ENCODE measurements at regions not wholly inside any gene's neighbourhood (a gene's known extent, or its start where the extent isn't known, plus 50 kb on each side); places are given as distances from the start of the nearest gene placed in this dataset.
"Not testable (repeated sequence)": the region's sequence is repeated elsewhere in the genome, so short reads cannot be mapped to it uniquely, and the experiment has no call there.

DNA sequence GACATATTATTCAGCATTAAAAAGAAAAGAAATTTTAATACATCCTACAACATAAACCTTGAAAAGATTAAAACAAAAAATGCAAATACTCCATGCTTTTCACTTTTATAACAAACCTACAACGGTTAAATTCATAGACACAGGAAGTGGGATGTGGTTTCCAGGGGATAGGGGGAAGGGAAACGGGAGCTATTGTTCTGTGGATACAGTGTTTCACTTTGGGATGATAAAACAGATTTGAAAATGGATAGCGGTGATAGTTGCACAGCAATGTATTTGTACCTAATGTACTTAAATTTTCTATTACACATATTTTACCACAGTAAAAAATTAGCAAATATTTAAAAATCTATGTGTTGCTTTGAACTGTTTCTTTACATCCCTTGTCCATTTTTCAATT lies 368.0 kb downstream of the CDY2B start:
- H3K9me2 ChIP-seq (replicated peaks; ENCODE audit: control insufficient read depth, low read length); H3K36me3 ChIP-seq (ENCODE audit: control insufficient read depth, low read length); H3K79me2 ChIP-seq (ENCODE audit: control insufficient read depth, low read length); H3K27me3 ChIP-seq (ENCODE audit: control insufficient read depth, low read length); H3K27ac ChIP-seq (ENCODE audit: low read depth, low read length); H3K4me2 ChIP-seq (ENCODE audit: low read length); H3K4me3 ChIP-seq (ENCODE audit: low read length); H3F3A ChIP-seq (ENCODE audit: control insufficient read depth, insufficient read depth); H3K4me1 ChIP-seq (ENCODE audit: control insufficient read depth, low read length); H4K20me1 ChIP-seq (ENCODE audit: control insufficient read depth, insufficient read depth, low read depth, low read length); H3K9me3 ChIP-seq (ENCODE audit: control insufficient read depth, insufficient read depth, low read length): not testable (repeated sequence)

DNA sequence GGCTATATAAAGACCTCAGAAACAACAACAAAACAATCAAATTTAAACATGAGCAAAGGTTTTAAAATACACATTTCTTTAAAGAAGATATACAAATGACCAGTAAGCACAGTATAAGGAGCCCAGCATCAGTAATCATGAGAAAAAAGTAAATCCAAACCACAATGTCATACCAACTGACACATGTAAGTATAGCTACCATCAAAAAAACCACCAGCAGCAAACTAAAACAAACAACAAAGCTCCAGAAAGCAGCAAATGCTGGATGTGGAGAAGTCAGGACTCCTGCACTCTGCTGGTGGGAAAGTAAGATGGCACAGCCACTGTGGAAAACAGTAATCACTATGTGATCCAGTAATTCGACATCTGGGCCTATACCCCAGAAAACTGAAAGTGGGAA lies 368.5 kb downstream of the CDY2B start:
- H4K20me1 ChIP-seq (ENCODE audit: control insufficient read depth, insufficient read depth, low read depth, low read length); H3K9me2 ChIP-seq (replicated peaks; ENCODE audit: control insufficient read depth, low read length); H3F3A ChIP-seq (ENCODE audit: control insufficient read depth, insufficient read depth); H3K79me2 ChIP-seq (ENCODE audit: control insufficient read depth, low read length); H3K9me3 ChIP-seq (ENCODE audit: control insufficient read depth, insufficient read depth, low read length); H3K4me2 ChIP-seq (ENCODE audit: low read length); H3K4me1 ChIP-seq (ENCODE audit: control insufficient read depth, low read length); H3K36me3 ChIP-seq (ENCODE audit: control insufficient read depth, low read length); H3K27ac ChIP-seq (ENCODE audit: low read depth, low read length); H3K27me3 ChIP-seq (ENCODE audit: control insufficient read depth, low read length); H3K4me3 ChIP-seq (ENCODE audit: low read length): not testable (repeated sequence)

DNA sequence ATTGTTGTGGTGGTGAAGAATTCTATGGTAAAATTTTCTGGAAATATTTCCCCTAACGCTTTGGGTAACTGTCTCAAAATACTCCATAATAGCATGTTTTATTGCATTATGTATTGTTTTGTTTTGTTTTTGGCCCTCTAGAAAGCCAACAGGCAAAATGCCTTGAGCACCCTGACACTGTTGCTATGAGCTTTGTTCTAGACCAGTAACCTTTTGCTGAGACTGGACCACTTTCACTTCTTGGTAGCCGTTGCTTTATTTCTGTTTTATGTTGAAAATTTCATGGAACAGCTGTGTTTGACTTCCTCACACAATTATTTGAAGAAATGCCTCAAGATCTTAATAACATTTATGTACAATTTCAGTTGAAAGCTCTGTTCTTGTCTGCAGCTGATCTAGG lies 374.2 kb downstream of the CDY2B start:
- not testable (repeated sequence) for H3K9me3 ChIP-seq (ENCODE audit: control insufficient read depth, insufficient read depth, low read length); H3K4me2 ChIP-seq (ENCODE audit: low read length); H3K9me2 ChIP-seq (replicated peaks; ENCODE audit: control insufficient read depth, low read length); H3K27me3 ChIP-seq (ENCODE audit: control insufficient read depth, low read length); H3K36me3 ChIP-seq (ENCODE audit: control insufficient read depth, low read length); H3F3A ChIP-seq (ENCODE audit: control insufficient read depth, insufficient read depth); H3K27ac ChIP-seq (ENCODE audit: low read depth, low read length); H4K20me1 ChIP-seq (ENCODE audit: control insufficient read depth, insufficient read depth, low read depth, low read length); H3K79me2 ChIP-seq (ENCODE audit: control insufficient read depth, low read length); H3K4me1 ChIP-seq (ENCODE audit: control insufficient read depth, low read length); H3K4me3 ChIP-seq (ENCODE audit: low read length)

- H3K9me2 ChIP-seq (replicated peaks; ENCODE audit: control insufficient read depth, low read length), result not testable (repeated sequence)
These were observed 395.3 kb downstream of the CDY2B start for GRCh38 chrY:17484763-17485162.

GRCh38 chrY:17484157-17484556 lies 395.9 kb downstream of the CDY2B start:
- not testable (repeated sequence) for H3K4me2 ChIP-seq (ENCODE audit: low read length); H4K20me1 ChIP-seq (ENCODE audit: control insufficient read depth, insufficient read depth, low read depth, low read length); H3K4me3 ChIP-seq (ENCODE audit: low read length); H3K4me1 ChIP-seq (ENCODE audit: control insufficient read depth, low read length); H3K36me3 ChIP-seq (ENCODE audit: control insufficient read depth, low read length); H3K9me3 ChIP-seq (ENCODE audit: control insufficient read depth, insufficient read depth, low read length); H3K27me3 ChIP-seq (ENCODE audit: control insufficient read depth, low read length); H3K27ac ChIP-seq (ENCODE audit: low read depth, low read length); H3F3A ChIP-seq (ENCODE audit: control insufficient read depth, insufficient read depth); H3K9me2 ChIP-seq (replicated peaks; ENCODE audit: control insufficient read depth, low read length); H3K79me2 ChIP-seq (ENCODE audit: control insufficient read depth, low read length)

More at GRCh38 chrY:17484763-17485162, 395.3 kb downstream of the CDY2B start:
- not testable (repeated sequence) for H3K36me3 ChIP-seq (ENCODE audit: control insufficient read depth, low read length); H3K4me3 ChIP-seq (ENCODE audit: low read length); H3K4me2 ChIP-seq (ENCODE audit: low read length); H3K9me3 ChIP-seq (ENCODE audit: control insufficient read depth, insufficient read depth, low read length); H3K79me2 ChIP-seq (ENCODE audit: control insufficient read depth, low read length); H3F3A ChIP-seq (ENCODE audit: control insufficient read depth, insufficient read depth); H4K20me1 ChIP-seq (ENCODE audit: control insufficient read depth, insufficient read depth, low read depth, low read length); H3K4me1 ChIP-seq (ENCODE audit: control insufficient read depth, low read length); H3K27me3 ChIP-seq (ENCODE audit: control insufficient read depth, low read length); H3K27ac ChIP-seq (ENCODE audit: low read depth, low read length)

GRCh38 chrY:17481389-17482022 lies 398.5 kb downstream of the CDY2B start:
- H3K4me3 ChIP-seq (ENCODE audit: low read length); H3K4me2 ChIP-seq (ENCODE audit: low read length); H3K79me2 ChIP-seq (ENCODE audit: control insufficient read depth, low read length); H3K9me2 ChIP-seq (replicated peaks; ENCODE audit: control insufficient read depth, low read length); H3F3A ChIP-seq (ENCODE audit: control insufficient read depth, insufficient read depth); H3K27ac ChIP-seq (ENCODE audit: low read depth, low read length); H3K4me1 ChIP-seq (ENCODE audit: control insufficient read depth, low read length); H3K27me3 ChIP-seq (ENCODE audit: control insufficient read depth, low read length); H4K20me1 ChIP-seq (ENCODE audit: control insufficient read depth, insufficient read depth, low read depth, low read length); H3K36me3 ChIP-seq (ENCODE audit: control insufficient read depth, low read length); H3K9me3 ChIP-seq (ENCODE audit: control insufficient read depth, insufficient read depth, low read length): not testable (repeated sequence)

- H3K9me2 ChIP-seq (replicated peaks; ENCODE audit: control insufficient read depth, low read length); H3K27me3 ChIP-seq (ENCODE audit: control insufficient read depth, low read length); H3K36me3 ChIP-seq (ENCODE audit: control insufficient read depth, low read length); H4K20me1 ChIP-seq (ENCODE audit: control insufficient read depth, insufficient read depth, low read depth, low read length); H3K27ac ChIP-seq (ENCODE audit: low read depth, low read length); H3F3A ChIP-seq (ENCODE audit: control insufficient read depth, insufficient read depth); H3K4me2 ChIP-seq (ENCODE audit: low read length); H3K9me3 ChIP-seq (ENCODE audit: control insufficient read depth, insufficient read depth, low read length); H3K4me3 ChIP-seq (ENCODE audit: low read length); H3K4me1 ChIP-seq (ENCODE audit: control insufficient read depth, low read length); H3K79me2 ChIP-seq (ENCODE audit: control insufficient read depth, low read length): not testable (repeated sequence)
These were observed 408.0 kb downstream of the CDY2B start for GRCh38 chrY:17472068-17472467.

- H4K20me1 ChIP-seq (ENCODE audit: control insufficient read depth, insufficient read depth, low read depth, low read length); H3K36me3 ChIP-seq (ENCODE audit: control insufficient read depth, low read length): not testable (repeated sequence)
These were observed 420.3 kb downstream of the CDY2B start for GRCh38 chrY:17459753-17460152.

More at GRCh38 chrY:17459753-17460152, 420.3 kb downstream of the CDY2B start:
- not testable (repeated sequence) for H3K4me2 ChIP-seq (ENCODE audit: low read length); H3K9me3 ChIP-seq (ENCODE audit: control insufficient read depth, insufficient read depth, low read length); H3K4me1 ChIP-seq (ENCODE audit: control insufficient read depth, low read length); H3K9me2 ChIP-seq (replicated peaks; ENCODE audit: control insufficient read depth, low read length); H3K27me3 ChIP-seq (ENCODE audit: control insufficient read depth, low read length); H3K27ac ChIP-seq (ENCODE audit: low read depth, low read length); H3K79me2 ChIP-seq (ENCODE audit: control insufficient read depth, low read length); H3K4me3 ChIP-seq (ENCODE audit: low read length); H3F3A ChIP-seq (ENCODE audit: control insufficient read depth, insufficient read depth)
